ENCODE measurements at regions not wholly inside any gene's neighbourhood (a gene's known extent, or its start where the extent isn't known, plus 50 kb on each side); places are given as distances from the start of the nearest gene placed in this dataset.

- no peak for TF ChIP-seq FOXP2 (optimal IDR thresholded peaks at IDR 0.05; ENCODE audit: borderline replicate concordance, extremely low read depth, extremely low read length, insufficient read depth)
Observed at GRCh38 chrX:13518126-13518525, 51.3 kb upstream of the EGFL6 start.

GRCh38 chrX:13515211-13515930, 54.0 kb upstream of the EGFL6 start:
- no peak for TF ChIP-seq POLR2AphosphoS5 (IDR thresholded peaks at IDR 0.05; ENCODE audit: low read depth, low read length)

GRCh38 chrX:13511944-13512330, 57.5 kb upstream of the EGFL6 start:
- no peak for TF ChIP-seq TAF1 (IDR thresholded peaks at IDR 0.05; ENCODE audit: borderline replicate concordance, insufficient read depth, low read length)
- TF ChIP-seq POLR2AphosphoS5 (IDR thresholded peaks at IDR 0.05; ENCODE audit: low read depth, low read length): no peak
- no peak for TF ChIP-seq REST (IDR thresholded peaks at IDR 0.05; ENCODE audit: insufficient read depth in 1 of 2, low read depth in 2 of 2, low read length in 2 of 2)
- TF ChIP-seq FOXP2 (optimal IDR thresholded peaks at IDR 0.05; ENCODE audit: borderline replicate concordance, extremely low read depth, extremely low read length, insufficient read depth): no peak

GRCh38 chrX:13511241-13511943, 58.0 kb upstream of the EGFL6 start:
- TF ChIP-seq FOXP2 (optimal IDR thresholded peaks at IDR 0.05; ENCODE audit: borderline replicate concordance, extremely low read depth, extremely low read length, insufficient read depth) (no peak), SIN3A (IDR thresholded peaks at IDR 0.05; ENCODE audit: borderline replicate concordance, insufficient read depth, low read length) (no peak), POLR2AphosphoS5 (IDR thresholded peaks at IDR 0.05; ENCODE audit: low read depth, low read length) (no peak), TAF1 (IDR thresholded peaks at IDR 0.05; ENCODE audit: borderline replicate concordance, insufficient read depth, low read length) (no peak), REST (IDR thresholded peaks at IDR 0.05; ENCODE audit: insufficient read depth in 1 of 2, low read depth in 2 of 2, low read length in 2 of 2) (no peak)

GRCh38 chrX:13507893-13508292, 61.5 kb upstream of the EGFL6 start:
- no peak for TF ChIP-seq FOXP2 (optimal IDR thresholded peaks at IDR 0.05; ENCODE audit: borderline replicate concordance, extremely low read depth, extremely low read length, insufficient read depth)
- no peak for TF ChIP-seq POLR2AphosphoS5 (IDR thresholded peaks at IDR 0.05; ENCODE audit: low read depth, low read length)
- TF ChIP-seq SIN3A (IDR thresholded peaks at IDR 0.05; ENCODE audit: borderline replicate concordance, insufficient read depth, low read length): no peak
- TF ChIP-seq REST (IDR thresholded peaks at IDR 0.05; ENCODE audit: insufficient read depth in 1 of 2, low read depth in 2 of 2, low read length in 2 of 2): no peak
- no peak for TF ChIP-seq TAF1 (IDR thresholded peaks at IDR 0.05; ENCODE audit: borderline replicate concordance, insufficient read depth, low read length)

- no peak for TF ChIP-seq FOXP2 (optimal IDR thresholded peaks at IDR 0.05; ENCODE audit: borderline replicate concordance, extremely low read depth, extremely low read length, insufficient read depth)
- no peak for TF ChIP-seq TAF1 (IDR thresholded peaks at IDR 0.05; ENCODE audit: borderline replicate concordance, insufficient read depth, low read length)
- no peak for TF ChIP-seq POLR2AphosphoS5 (IDR thresholded peaks at IDR 0.05; ENCODE audit: low read depth, low read length)
- TF ChIP-seq SIN3A (IDR thresholded peaks at IDR 0.05; ENCODE audit: borderline replicate concordance, insufficient read depth, low read length): no peak
- no peak for TF ChIP-seq REST (IDR thresholded peaks at IDR 0.05; ENCODE audit: insufficient read depth in 1 of 2, low read depth in 2 of 2, low read length in 2 of 2)
Observed at GRCh38 chrX:13506574-13506973, 62.8 kb upstream of the EGFL6 start.
